PC-3 (cell line): ENCODE measurements at regions not wholly inside any gene's neighbourhood (a gene's known extent, or its start where the extent isn't known, plus 50 kb on each side); places are given as distances from the start of the nearest gene placed in this dataset.

ENCODE experiments used
- CTCF ChIP-seq: fragments of 300-600 bp; sonication (generic); conservative IDR thresholded peaks from 2 replicates; pipeline ENCODE4 v1.5.1; 2017; ENCODE audit warnings: antibody characterized with exemption, low read depth, mild to moderate bottlenecking, low read length
- EZH2 ChIP-seq: fragments of 300-600 bp; sonication (generic); IDR thresholded peaks from one replicate; pipeline ENCODE4 v1.6.1; 2017; ENCODE audit warnings: antibody characterized with exemption, mild to moderate bottlenecking, low read length; ENCODE audit not compliant: unreplicated experiment
- EZH2phosphoT487 ChIP-seq: fragments of 300-600 bp; sonication (generic); IDR thresholded peaks from 2 replicates; pipeline ENCODE4 v1.6.1; 2018; ENCODE audit warnings: mild to moderate bottlenecking, antibody characterized with exemption, low read length, borderline replicate concordance

GRCh38 chr10:36469585-36469984 lies 655.8 kb upstream of the ANKRD30A start:
- TF ChIP-seq CTCF: no peak
- TF ChIP-seq EZH2phosphoT487: no peak
- no peak for TF ChIP-seq EZH2
